ENCODE measurements at regions not wholly inside any gene's neighbourhood (a gene's known extent, or its start where the extent isn't known, plus 50 kb on each side); places are given as distances from the start of the nearest gene placed in this dataset.

GRCh38 chr5:54644226-54644625, 126.7 kb downstream of the SNX18 start:
- no peak for DNase-seq

GRCh38 chr5:54643685-54644106, 126.1 kb downstream of the SNX18 start:
- DNase-seq = peak; percentile 48

- no peak for DNase-seq
Observed at GRCh38 chr5:54639621-54640020, 122.1 kb downstream of the SNX18 start.

DNA sequence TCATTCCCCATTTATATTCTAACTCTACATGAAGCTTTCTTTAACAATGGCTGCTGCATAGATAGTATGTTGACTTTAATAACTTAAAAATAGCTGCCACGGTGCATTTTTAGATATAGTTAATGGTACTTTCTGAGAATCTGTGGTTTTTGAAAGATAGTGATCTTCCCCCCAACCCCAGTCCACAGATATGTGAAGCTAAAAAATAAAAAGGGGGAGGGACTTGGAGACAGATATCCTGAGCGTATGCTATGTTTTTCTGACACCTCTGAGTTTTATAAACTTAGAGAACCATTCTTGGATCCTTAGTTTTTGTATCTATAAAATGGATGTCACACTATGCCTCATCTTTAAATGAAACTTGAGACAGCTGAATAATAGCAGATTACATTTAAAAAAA, 120.5 kb downstream of the SNX18 start:
- no peak for DNase-seq

- DNase-seq = peak; percentile 63
Observed at GRCh38 chr5:54637654-54638053, 120.1 kb downstream of the SNX18 start.

GRCh38 chr5:54634089-54634488, 116.5 kb downstream of the SNX18 start:
- DNase-seq = no peak

DNA sequence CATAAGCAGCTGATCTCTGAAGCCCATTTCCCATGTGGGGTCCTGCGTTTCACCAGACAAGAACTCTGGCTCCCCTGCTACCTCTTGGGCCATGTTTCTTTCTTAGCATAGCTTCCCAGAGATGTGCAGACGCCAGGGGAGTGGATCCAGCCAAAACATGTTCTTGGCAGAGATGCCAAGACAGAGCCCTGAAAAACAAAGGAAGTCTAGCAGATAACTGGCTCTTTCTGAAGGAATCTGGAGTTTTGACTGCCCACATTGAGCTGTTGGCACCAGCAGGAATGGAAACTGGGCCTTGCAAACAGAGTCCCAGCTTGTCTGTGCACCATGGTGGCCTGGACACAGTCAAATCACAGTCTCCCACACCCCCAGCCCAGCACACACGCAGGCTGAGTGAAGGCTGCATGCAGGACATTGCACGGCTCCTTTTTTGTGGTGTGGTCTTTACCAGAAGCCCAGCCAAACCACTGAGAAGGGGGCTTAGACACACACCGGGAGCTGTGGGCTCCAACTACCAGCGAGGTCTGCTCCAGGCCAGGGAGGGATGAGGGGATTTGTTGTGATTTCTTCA, 114.7 kb downstream of the SNX18 start:
- DNase-seq = peak; percentile 46

DNA sequence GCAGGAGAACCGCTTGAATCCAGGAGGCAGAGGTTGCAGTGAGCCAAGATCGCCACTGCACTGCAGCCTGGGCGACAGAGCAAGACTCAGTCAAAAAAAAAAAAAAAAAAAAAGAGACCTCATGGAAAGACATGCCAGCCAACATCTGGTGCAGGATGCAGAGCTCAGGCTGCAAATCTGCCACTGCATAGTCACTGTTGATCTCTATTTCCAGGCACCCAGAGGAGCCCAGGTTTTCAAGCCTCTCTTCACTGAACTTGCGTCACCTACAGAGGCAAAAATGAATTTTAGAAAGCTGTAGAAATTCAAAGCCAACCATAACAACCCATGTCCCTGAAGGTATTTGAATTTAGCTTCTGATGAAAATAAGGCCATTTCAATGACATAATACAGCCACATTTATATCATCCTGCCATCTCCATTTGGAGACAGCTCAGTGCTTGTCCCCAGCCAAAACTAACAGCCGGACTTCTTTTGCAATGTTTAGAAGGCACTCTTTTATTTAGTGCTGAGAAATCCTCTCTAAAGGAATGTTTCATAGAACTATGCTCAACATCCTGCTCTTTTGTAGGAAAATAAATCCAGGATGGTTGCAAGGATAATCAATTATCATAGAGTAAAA, 113.3 kb downstream of the SNX18 start:
- peak; percentile 74 for DNase-seq

GRCh38 chr5:54629115-54629514, 111.6 kb downstream of the SNX18 start:
- DNase-seq = no peak

GRCh38 chr5:54628050-54628449, 110.5 kb downstream of the SNX18 start:
- no peak for DNase-seq

- DNase-seq = no peak
Observed at GRCh38 chr5:54626407-54626806, 108.8 kb downstream of the SNX18 start.

DNA sequence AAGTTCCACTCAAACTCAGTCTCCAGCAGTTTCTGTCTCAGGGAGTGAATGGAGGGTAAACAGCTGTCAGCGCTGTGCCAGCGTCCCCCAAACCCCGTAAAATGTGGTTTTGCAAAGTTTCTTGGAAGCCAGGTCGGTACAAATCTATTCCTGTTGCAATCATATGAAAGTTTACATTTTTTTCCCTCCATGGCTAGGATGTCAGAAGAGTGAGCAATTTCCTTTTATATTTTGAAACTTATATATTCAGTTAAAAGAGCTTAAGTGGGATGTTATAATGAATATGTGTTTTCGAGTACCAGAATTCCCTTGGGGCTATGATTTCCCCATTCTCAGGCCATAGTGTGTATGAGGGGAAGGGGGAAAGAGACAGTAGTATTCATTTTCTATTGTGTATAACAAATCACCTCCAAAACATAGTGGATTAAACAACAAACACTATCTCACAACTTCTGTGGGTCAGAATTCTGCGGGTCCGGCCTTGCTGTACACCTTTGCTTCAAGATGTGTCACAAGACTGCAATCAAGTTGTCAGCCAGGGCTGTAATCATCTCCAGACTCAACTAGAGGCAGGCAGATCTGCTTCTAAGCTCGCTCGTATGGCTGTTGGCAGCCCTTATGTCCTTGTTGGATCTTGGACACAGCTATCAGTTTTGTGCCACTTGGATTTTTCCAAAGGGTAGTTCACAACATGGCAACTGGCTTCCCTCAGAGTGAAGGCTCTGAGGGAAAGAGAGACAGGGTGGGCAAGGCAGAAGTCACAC, 107.4 kb downstream of the SNX18 start:
- DNase-seq = no peak

DNA sequence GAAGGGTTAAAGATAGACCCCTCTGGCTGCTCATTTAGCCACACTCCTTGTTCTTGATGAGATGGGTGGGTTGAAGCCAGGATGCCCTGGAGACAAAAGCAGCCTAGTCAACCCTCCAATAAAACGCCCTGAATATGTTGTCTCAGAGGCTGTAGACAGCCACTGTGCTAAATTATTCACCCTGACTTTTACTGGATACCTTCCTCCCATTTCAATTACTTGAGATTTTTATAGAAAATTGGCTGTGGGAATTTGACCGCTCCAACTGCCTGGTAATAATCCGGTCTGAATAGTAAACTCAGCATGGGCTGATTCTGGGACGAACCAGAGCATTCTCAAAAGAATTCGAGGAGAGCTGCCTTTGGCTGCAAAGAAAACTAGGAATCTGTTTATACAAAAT, 104.2 kb downstream of the SNX18 start:
- DNase-seq = no peak

DNA sequence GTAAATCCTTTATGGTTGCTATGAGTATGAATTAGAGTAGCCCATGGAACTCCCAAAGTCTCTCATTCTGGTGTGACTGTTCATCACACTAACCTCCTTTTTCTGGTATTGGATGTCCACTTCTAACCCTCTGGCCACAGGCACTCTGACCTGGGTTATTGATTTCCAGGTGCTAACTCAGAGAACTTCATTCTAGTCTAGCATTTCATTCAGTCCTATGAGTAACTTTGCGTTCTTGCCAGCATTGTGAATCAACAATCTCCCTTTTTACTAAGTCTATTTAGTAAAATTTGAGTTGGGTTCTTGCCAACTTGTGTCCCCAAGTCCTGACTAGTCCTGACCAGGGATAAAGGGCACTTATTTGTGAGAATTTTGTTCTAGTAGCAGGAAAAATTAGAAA, 103.5 kb downstream of the SNX18 start:
- no peak for DNase-seq

- no peak for DNase-seq
Observed at GRCh38 chr5:54620141-54620933, 102.8 kb downstream of the SNX18 start.

- DNase-seq = no peak
Observed at GRCh38 chr5:54619731-54620130, 102.2 kb downstream of the SNX18 start.

DNA sequence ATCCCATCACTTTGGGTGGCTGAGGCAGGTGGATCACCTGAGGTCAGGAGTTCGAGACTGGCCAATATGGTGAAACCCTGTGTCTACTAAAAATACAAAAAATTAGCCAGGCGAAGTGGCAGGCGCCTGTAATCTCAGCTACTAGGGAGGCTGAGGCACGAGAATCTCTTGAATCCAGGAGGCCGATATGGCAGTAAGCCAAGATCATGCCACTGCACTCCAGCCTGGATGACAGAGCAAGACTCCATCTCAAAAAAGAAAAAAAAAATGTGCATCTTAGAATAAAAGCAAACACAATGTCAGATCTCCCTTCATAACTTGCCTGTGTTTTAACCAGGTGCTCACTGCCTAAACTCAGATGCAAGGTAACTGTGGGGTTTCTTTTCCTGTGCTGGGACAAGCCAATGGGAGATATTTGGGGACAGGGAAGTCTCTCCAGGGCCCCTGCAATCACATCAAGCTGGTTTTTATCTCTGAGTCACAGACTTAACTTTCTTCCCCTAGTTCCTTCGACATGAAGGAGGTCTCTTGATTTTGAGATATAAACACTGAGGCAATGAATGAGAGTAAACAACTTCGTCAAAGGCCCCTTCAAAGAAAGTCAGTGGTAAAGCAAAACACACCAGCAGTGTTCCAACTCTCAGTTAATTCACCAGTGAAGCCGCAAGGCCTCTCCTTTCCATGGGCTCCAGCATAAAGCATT, 99.1 kb downstream of the SNX18 start:
- no peak for DNase-seq

- no peak for DNase-seq
Observed at GRCh38 chr5:54616031-54616430, 98.5 kb downstream of the SNX18 start.

- no peak for DNase-seq
Observed at GRCh38 chr5:54615381-54615780, 97.8 kb downstream of the SNX18 start.

- no peak for DNase-seq
Observed at GRCh38 chr5:54612711-54613110, 95.2 kb downstream of the SNX18 start.

DNA sequence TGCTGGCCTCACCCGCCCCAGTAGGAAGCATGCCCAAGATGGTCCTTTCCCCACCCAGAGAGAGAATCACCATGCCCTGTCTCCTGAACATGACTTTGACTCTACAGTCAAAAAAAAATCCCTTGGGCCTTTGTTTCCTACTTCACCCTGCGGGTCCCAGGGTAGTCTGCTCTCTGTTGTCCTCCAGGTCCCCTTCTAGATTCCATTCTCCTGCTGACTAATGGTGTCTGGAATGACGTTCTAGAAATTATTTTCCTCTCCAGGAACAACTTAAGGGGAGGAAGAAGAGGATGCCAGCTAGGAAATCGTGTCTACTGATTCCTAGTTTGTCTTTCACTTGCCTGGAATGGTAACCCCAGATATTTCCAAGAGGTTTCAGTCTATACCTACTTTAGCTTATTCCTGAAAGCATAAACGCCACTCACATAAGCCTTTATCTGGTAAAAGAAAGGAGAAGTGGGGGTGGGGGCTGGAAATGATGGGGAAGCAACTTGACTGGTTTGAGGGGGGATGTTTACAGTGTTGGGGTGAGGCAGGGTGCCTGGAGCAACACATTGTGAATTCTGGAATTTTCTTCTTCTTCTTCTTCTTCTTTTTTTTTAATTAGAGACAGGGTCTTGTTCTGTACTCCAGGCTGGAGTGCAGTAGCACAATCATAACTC, 93.9 kb downstream of the SNX18 start:
- DNase-seq = no peak

Measured in tongue (tissue), 1 donor.